CD4-positive, alpha-beta T cell (primary cell): ENCODE measurements at regions not wholly inside any gene's neighbourhood (a gene's known extent, or its start where the extent isn't known, plus 50 kb on each side); places are given as distances from the start of the nearest gene placed in this dataset.

Source experiments
- ATAC-seq: fragments of 200-7000 bp; cut with Tn5 transposase; one replicate; pipeline ENCODE4 v1.10.0; 2022; ENCODE audit warnings: mild to moderate bottlenecking; ENCODE audit not compliant: poor library complexity
- CTCF ChIA-PET: fragments of 350-600 bp; sonication (Branson Sonifier 250); formaldehyde crosslinking; loops from one replicate; lab custom pipeline; 2021; ENCODE audit warnings: antibody characterized with exemption, inconsistent platforms; lab: Charles Lee
- POLR2A ChIA-PET: fragments of 350-600 bp; sonication (Branson Sonifier 250); formaldehyde crosslinking; loops from one replicate; lab custom pipeline; 2021; ENCODE audit warnings: antibody characterized with exemption, inconsistent platforms; lab: Charles Lee
- DNase-seq, 14 experiments: peaks; one replicate each; pipeline ENCODE4 v3.0.0-alpha.2; 2013 to 2020; ENCODE audit warnings: mixed read lengths in 2 of 14
- H3K27ac ChIP-seq, 2 donors: one replicate each; pipeline versions ENCODE4 v1.5.1 to v1.7.0; 2013; ENCODE audit warnings: low read length in 2 of 2, low read depth in 1 of 2, mild to moderate bottlenecking in 1 of 2
- H3K27me3 ChIP-seq, 2 experiments: 1 replicate in 1 of 2; 2 replicates in 1 of 2; pipeline versions ENCODE4 v1.6.1 to v1.7.0; 2013; ENCODE audit warnings: low read length in 2 of 2, control low read depth in 1 of 2, mild to moderate bottlenecking in 1 of 2, moderate library complexity in 1 of 2; ENCODE audit not compliant: insufficient read depth in 2 of 2, control insufficient read depth in 1 of 2
- H3K36me3 ChIP-seq: one replicate; pipeline ENCODE4 v1.6.1; 2013; ENCODE audit warnings: low read length, control low read depth; ENCODE audit not compliant: insufficient read depth
- H3K4me1 ChIP-seq: one replicate; pipeline ENCODE4 v1.6.1; 2013; ENCODE audit warnings: low read length, control low read depth; ENCODE audit not compliant: insufficient read depth
- H3K4me3 ChIP-seq: one replicate; pipeline ENCODE4 v1.5.1; 2013; ENCODE audit warnings: mild to moderate bottlenecking, low read length, moderate library complexity
- H3K9me3 ChIP-seq, 2 experiments: 1 replicate in 1 of 2; 2 replicates in 1 of 2; pipeline versions ENCODE4 v1.6.1 to v1.7.0; 2013; ENCODE audit warnings: low read length in 2 of 2, mild to moderate bottlenecking in 2 of 2, control low read depth in 1 of 2, moderate library complexity in 1 of 2; ENCODE audit not compliant: control insufficient read depth in 1 of 2, insufficient read depth in 1 of 2
- H3K27ac Mint-ChIP-seq: one replicate; pipeline ENCODE4 v1.8.0; 2020; ENCODE audit warnings: mixed read lengths
- H3K27me3 Mint-ChIP-seq: one replicate; pipeline ENCODE4 v1.8.0; 2021; ENCODE audit warnings: mixed read lengths
- H3K36me3 Mint-ChIP-seq: one replicate; pipeline ENCODE4 v1.8.0; 2021; ENCODE audit warnings: low read depth, mixed read lengths
- H3K4me1 Mint-ChIP-seq: one replicate; pipeline ENCODE4 v1.8.0; 2021; ENCODE audit warnings: low read depth, mixed read lengths
- H3K4me3 Mint-ChIP-seq: one replicate; pipeline ENCODE4 v1.8.0; 2020; ENCODE audit warnings: mild to moderate bottlenecking, mixed read lengths
- H3K9me3 Mint-ChIP-seq: one replicate; pipeline ENCODE4 v1.8.0; 2020; ENCODE audit warnings: mixed read lengths
- CTCF ChIP-seq: fragments of 200-600 bp; IDR thresholded peaks from one replicate; pipeline ENCODE4 v1.8.0; 2022; ENCODE audit warnings: antibody characterized with exemption, mild to moderate bottlenecking
- intact Hi-C, 2 experiments: fragments of 100-400 bp; cut with DNase I in 1 of 2; cut with micrococcal nuclease in 1 of 2; formaldehyde crosslinking; loops; one replicate each; pipeline versions ENCODE4 v1.15.1 to v1.9.0; 2023 to 2025; cut with DNase I, micrococcal nuclease

GRCh38 chr3:167928381-167928780 is 167.3 kb downstream of the GOLIM4 start:
- no peak overlapping the region for H3K4me3 ChIP-seq
- ChIA-PET POLR2A (no interaction called here), CTCF (interaction anchor here (1.0 kb wide), 1 partner anchor 15 kb away, joined by 3 read pairs; no protein-coding TSS in a partner anchor)
- Mint-ChIP-seq H3K27me3 (peaks cover 9% of the 10 kb centered on the region), H3K9me3 (no peaks in the 10 kb centered on the region), H3K4me3 (no peak overlapping the region), H3K36me3 (no peaks in the 10 kb centered on the region), H3K27ac (no peak overlapping the region), H3K4me1 (no peaks in the 10 kb centered on the region)
- no peaks in the 10 kb centered on the region for H3K4me1 ChIP-seq
- no peak overlapping the region for H3K27ac ChIP-seq
- no peaks in the 10 kb centered on the region for H3K9me3 ChIP-seq
- no peak for TF ChIP-seq CTCF
- H3K27me3 ChIP-seq: no peaks in the 10 kb centered on the region
- DNase-seq (no peak), ATAC-seq (no peak)
- no peaks in the 10 kb centered on the region for H3K36me3 ChIP-seq
- intact Hi-C loops: no loop called here

- TF ChIP-seq CTCF: no peak
- no peak for ATAC-seq
- Mint-ChIP-seq H3K4me3 (no peak overlapping the region), H3K36me3 (no peaks in the 10 kb centered on the region), H3K27me3 (peaks cover 4% of the 10 kb centered on the region), H3K27ac (no peak overlapping the region), H3K4me1 (no peaks in the 10 kb centered on the region), H3K9me3 (no peaks in the 10 kb centered on the region)
- Histone ChIP-seq H3K36me3 (no peaks in the 10 kb centered on the region), H3K27me3 (no peaks in the 10 kb centered on the region), H3K4me3 (no peak overlapping the region), H3K9me3 (no peaks in the 10 kb centered on the region), H3K27ac (no peak overlapping the region), H3K4me1 (no peaks in the 10 kb centered on the region)
- intact Hi-C loops: no loop called here
- no peak for DNase-seq
- ChIA-PET POLR2A (interaction anchor here (0.7 kb wide), 1 partner anchor 107 kb away, joined by 3 read pairs; no protein-coding TSS in a partner anchor), CTCF (no interaction called here)
Observed at GRCh38 chr3:167920747-167921146, 175.0 kb downstream of the GOLIM4 start.

DNA sequence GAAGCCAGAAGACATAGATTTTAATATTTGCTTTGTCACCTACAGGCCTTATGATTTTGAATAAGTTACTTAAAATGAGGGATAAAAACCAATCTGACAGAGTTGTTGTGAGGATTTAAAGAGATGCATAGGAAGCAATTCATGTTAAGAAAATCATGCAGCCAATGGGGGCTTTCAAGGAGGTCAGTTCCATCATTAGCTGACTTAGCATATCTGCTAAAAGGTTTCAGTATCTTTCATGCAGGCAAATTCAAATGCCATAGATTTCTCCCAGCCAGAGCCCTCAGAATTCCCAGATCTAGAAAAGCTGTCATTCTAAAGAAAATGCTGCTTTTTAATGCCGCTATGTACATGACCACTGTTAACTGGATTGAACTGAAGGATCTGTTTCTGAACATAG is 176.1 kb downstream of the GOLIM4 start:
- H3K27me3 Mint-ChIP-seq: no peaks in the 10 kb centered on the region
- no peak overlapping the region for H3K27ac Mint-ChIP-seq
- ATAC-seq (no peak), DNase-seq (no peak)
- H3K36me3 Mint-ChIP-seq: no peaks in the 10 kb centered on the region
- ChIA-PET CTCF (no interaction called here), POLR2A (no interaction called here)
- intact Hi-C loops: no loop called here
- Histone ChIP-seq H3K36me3 (no peaks in the 10 kb centered on the region), H3K27me3 (no peaks in the 10 kb centered on the region), H3K4me3 (no peak overlapping the region), H3K4me1 (no peaks in the 10 kb centered on the region), H3K9me3 (no peaks in the 10 kb centered on the region), H3K27ac (no peak overlapping the region)
- no peak for TF ChIP-seq CTCF
- H3K9me3 Mint-ChIP-seq: no peaks in the 10 kb centered on the region
- no peak overlapping the region for H3K4me3 Mint-ChIP-seq
- no peaks in the 10 kb centered on the region for H3K4me1 Mint-ChIP-seq
